ENCODE measurements at regions not wholly inside any gene's neighbourhood (a gene's known extent, or its start where the extent isn't known, plus 50 kb on each side); places are given as distances from the start of the nearest gene placed in this dataset.

- no peak overlapping the region for H2BK15ac ChIP-seq (ENCODE audit: low read depth, low read length)
- H3K4me1 ChIP-seq (ENCODE audit: control insufficient read depth, insufficient read depth, low read length) = no peaks in the 10 kb centered on the region
- no peak overlapping the region for H3K4ac ChIP-seq (ENCODE audit: low read depth, low read length)
- no peak overlapping the region for H4K8ac ChIP-seq (ENCODE audit: low read depth in 2 of 2, low read length in 2 of 2)
- no peak overlapping the region for H3K18ac ChIP-seq (ENCODE audit: low read depth, low read length)
- no peak overlapping the region for H2AK5ac ChIP-seq (ENCODE audit: low read depth, low read length)
- H2AK9ac ChIP-seq (replicated peaks; ENCODE audit: low read depth, low read length, poor library complexity) = no peak overlapping the region
- H3K9ac ChIP-seq (ENCODE audit: low read depth, low read length) = no peak overlapping the region
- H3K9me3 ChIP-seq (ENCODE audit: control insufficient read depth, insufficient read depth, low read length) = no peaks in the 10 kb centered on the region
- intact Hi-C loops (cut with micrococcal nuclease) = no loop called here
- WGBS, 2 experiments (ENCODE audit: extremely low coverage in 2 of 2, insufficient read length in 1 of 2) = 0% methylated on average over 2 of the region's 7 CpGs; no CpG with 5 or more reads in 1 of the 2 experiments
- H2AFZ ChIP-seq (replicated peaks; ENCODE audit: low read length, poor library complexity) = no peak overlapping the region
- no peak overlapping the region for H4K5ac ChIP-seq (ENCODE audit: low read depth, low read length)
- H3K56ac ChIP-seq (ENCODE audit: extremely low read depth, insufficient read depth, low read length) = no peak overlapping the region
- H3K9me1 ChIP-seq (ENCODE audit: insufficient read depth, low read length) = no peaks in the 10 kb centered on the region
- H2BK5ac ChIP-seq (ENCODE audit: low read depth, low read length, poor library complexity, severe bottlenecking) = no peak overlapping the region
- in situ Hi-C loops (cut with MboI; ENCODE audit: low sequenced_read_pairs) = no loop called here
- H3K4me2 ChIP-seq (ENCODE audit: low read depth, low read length) = no peak overlapping the region
- no peak overlapping the region for H3K27ac ChIP-seq (ENCODE audit: insufficient read depth, low read length)
- no peak overlapping the region for H2BK120ac ChIP-seq (ENCODE audit: low read depth, low read length)
- H3K4me3 ChIP-seq (ENCODE audit: insufficient read depth, low read depth, low read length) = no peak overlapping the region
- no peak overlapping the region for H2BK20ac ChIP-seq (ENCODE audit: low read depth, low read length)
- H3K23ac ChIP-seq (ENCODE audit: low read depth, low read length) = no peak overlapping the region
- TF ChIP-seq CEBPB (IDR thresholded peaks at IDR 0.05; ENCODE audit: low read depth, low read length) (no peak), MAZ (IDR thresholded peaks at IDR 0.05; ENCODE audit: borderline replicate concordance, low read depth, low read length) (no peak), MAFK (IDR thresholded peaks at IDR 0.05; ENCODE audit: low read depth, low read length) (no peak), RFX5 (IDR thresholded peaks at IDR 0.05; ENCODE audit: low read depth, low read length) (no peak), SMC3 (IDR thresholded peaks at IDR 0.05; ENCODE audit: low read depth, low read length) (no peak), MXI1 (IDR thresholded peaks at IDR 0.05; ENCODE audit: borderline replicate concordance, low read depth, low read length) (no peak), CHD1 (IDR thresholded peaks at IDR 0.05; ENCODE audit: low read depth, low read length) (no peak), ELK1 (IDR thresholded peaks at IDR 0.05; ENCODE audit: borderline replicate concordance, low read depth, low read length) (no peak), RCOR1 (IDR thresholded peaks at IDR 0.05; ENCODE audit: insufficient replicate concordance, low read length) (no peak), POLR2A (IDR thresholded peaks at IDR 0.05; ENCODE audit: low read depth, low read length) (no peak), BHLHE40 (IDR thresholded peaks at IDR 0.05; ENCODE audit: low read depth, low read length) (no peak), RAD21 (IDR thresholded peaks at IDR 0.05; ENCODE audit: low read length) (no peak), FOS (IDR thresholded peaks at IDR 0.05; ENCODE audit: low read depth, low read length) (no peak)
- TF ChIP-seq, protein P1, sequence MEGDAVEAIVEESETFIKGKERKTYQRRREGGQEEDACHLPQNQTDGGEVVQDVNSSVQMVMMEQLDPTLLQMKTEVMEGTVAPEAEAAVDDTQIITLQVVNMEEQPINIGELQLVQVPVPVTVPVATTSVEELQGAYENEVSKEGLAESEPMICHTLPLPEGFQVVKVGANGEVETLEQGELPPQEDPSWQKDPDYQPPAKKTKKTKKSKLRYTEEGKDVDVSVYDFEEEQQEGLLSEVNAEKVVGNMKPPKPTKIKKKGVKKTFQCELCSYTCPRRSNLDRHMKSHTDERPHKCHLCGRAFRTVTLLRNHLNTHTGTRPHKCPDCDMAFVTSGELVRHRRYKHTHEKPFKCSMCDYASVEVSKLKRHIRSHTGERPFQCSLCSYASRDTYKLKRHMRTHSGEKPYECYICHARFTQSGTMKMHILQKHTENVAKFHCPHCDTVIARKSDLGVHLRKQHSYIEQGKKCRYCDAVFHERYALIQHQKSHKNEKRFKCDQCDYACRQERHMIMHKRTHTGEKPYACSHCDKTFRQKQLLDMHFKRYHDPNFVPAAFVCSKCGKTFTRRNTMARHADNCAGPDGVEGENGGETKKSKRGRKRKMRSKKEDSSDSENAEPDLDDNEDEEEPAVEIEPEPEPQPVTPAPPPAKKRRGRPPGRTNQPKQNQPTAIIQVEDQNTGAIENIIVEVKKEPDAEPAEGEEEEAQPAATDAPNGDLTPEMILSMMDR (conservative IDR thresholded peaks at IDR 0.05; ENCODE audit: low read depth, low read length) = no peak
- TF ChIP-seq, protein P2, sequence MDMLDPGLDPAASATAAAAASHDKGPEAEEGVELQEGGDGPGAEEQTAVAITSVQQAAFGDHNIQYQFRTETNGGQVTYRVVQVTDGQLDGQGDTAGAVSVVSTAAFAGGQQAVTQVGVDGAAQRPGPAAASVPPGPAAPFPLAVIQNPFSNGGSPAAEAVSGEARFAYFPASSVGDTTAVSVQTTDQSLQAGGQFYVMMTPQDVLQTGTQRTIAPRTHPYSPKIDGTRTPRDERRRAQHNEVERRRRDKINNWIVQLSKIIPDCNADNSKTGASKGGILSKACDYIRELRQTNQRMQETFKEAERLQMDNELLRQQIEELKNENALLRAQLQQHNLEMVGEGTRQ (IDR thresholded peaks at IDR 0.05; ENCODE audit: low read depth, low read length) = no peak
- no peaks in the 10 kb centered on the region for H3K36me3 ChIP-seq (ENCODE audit: control insufficient read depth, insufficient read depth, low read length)
- dilution Hi-C loops (cut with HindIII; ENCODE audit: low sequenced_read_pairs, unreplicated experiment) = no loop called here
- H3K79me1 ChIP-seq (ENCODE audit: low read depth in 1 of 2, low read length in 2 of 2) = no peaks in the 10 kb centered on the region
- H4K91ac ChIP-seq (ENCODE audit: insufficient read depth, low read depth, low read length) = no peak overlapping the region
- CTCF ChIA-PET = no interaction called here
- H3K27me3 ChIP-seq (ENCODE audit: control insufficient read depth, insufficient read depth, low read length) = no peaks in the 10 kb centered on the region
- no TSS peak for BruUV-seq (replicated peaks)
- H4K20me1 ChIP-seq (ENCODE audit: insufficient read depth, low read length) = no peaks in the 10 kb centered on the region
- no peak overlapping the region for H3K14ac ChIP-seq (replicated peaks; ENCODE audit: low read depth, low read length)
- DNase-seq (no peak), ATAC-seq (ENCODE audit: low read depth) (no peak)
- POLR2A ChIA-PET (ENCODE audit: unreplicated experiment) = no interaction called here
These were observed 306.0 kb downstream of the RNF144B start for GRCh38 chr6:18692929-18693685.

Data from IMR-90 (cell line).